ENCODE measurements at regions not wholly inside any gene's neighbourhood (a gene's known extent, or its start where the extent isn't known, plus 50 kb on each side); places are given as distances from the start of the nearest gene placed in this dataset.

DNA sequence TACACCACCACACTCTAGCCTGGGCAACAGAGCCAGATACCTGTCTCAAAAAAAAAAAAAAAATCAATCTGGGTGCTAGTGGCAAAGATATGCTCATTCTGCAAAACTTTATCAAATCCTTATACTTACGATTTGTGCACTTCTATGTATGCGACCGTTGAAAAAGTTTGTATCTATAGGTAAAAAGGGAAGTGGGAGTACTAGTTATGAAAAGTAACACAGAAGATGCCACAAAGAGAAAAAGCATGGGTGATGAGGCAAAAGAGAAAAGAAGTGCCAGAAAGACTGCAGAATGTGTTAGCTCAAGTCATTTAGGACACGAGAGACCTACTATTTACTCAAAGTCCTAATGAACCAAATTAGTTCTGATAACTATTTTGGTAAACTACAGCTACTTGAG, 407.8 kb downstream of the SHQ1 start:
- no peaks in the 10 kb centered on the region for H3K27me3 Mint-ChIP-seq (ENCODE audit: low read depth)
- no peak for DNase-seq (ENCODE audit: low spot score)
- peaks cover 56% of the 10 kb centered on the region for H3K36me3 Mint-ChIP-seq (ENCODE audit: low read depth)
- no peak overlapping the region for H3K4me3 Mint-ChIP-seq
- H3K27ac Mint-ChIP-seq: peak overlapping the region; percentile 44
- H3K4me1 Mint-ChIP-seq (ENCODE audit: low read depth): peaks cover 85% of the 10 kb centered on the region
- no peaks in the 10 kb centered on the region for H3K9me3 Mint-ChIP-seq

- H3K4me3 Mint-ChIP-seq: no peak overlapping the region
- DNase-seq (ENCODE audit: low spot score): no peak
- peaks cover 83% of the 10 kb centered on the region for H3K4me1 Mint-ChIP-seq (ENCODE audit: low read depth)
- H3K27me3 Mint-ChIP-seq (ENCODE audit: low read depth): no peaks in the 10 kb centered on the region
- H3K36me3 Mint-ChIP-seq (ENCODE audit: low read depth): peaks cover 60% of the 10 kb centered on the region
- H3K27ac Mint-ChIP-seq: peak overlapping the region; percentile 15
- no peaks in the 10 kb centered on the region for H3K9me3 Mint-ChIP-seq
These were observed 408.7 kb downstream of the SHQ1 start for GRCh38 chr3:72439321-72440183.

DNA sequence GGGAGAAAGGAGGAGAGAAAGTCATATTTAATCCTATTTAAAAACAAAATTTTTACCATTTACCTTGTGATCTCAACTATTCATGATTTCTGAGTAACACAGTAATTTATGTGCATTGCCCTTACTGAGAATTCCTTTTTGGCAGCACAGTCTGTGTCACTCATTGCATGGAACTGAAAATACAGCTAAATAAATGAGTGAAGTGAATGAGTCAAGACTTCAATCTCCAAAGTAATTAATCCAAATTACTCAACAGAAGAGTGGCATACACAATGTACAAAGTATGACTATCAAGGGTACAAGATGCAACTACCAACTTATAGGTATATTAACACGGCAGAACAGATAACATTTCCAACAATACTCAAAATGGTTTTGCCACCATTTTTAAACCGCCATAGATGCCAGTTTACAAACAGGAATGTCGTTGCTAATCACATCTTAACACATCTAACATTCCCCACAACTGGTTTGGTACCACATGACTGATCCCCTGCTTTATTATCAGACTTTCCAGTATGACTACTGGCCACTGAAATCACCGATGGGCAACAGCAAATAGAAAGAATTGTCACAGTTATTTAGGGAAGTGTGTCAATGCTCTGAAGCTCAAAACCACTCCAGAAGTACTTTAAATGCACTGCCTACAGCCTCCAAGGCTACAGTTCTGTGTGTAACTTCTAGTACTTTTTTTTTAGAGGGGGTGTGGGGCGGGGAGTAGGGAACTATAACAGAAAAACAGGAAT, 410.4 kb downstream of the SHQ1 start:
- no peaks in the 10 kb centered on the region for H3K9me3 Mint-ChIP-seq
- H3K27me3 Mint-ChIP-seq (ENCODE audit: low read depth): no peaks in the 10 kb centered on the region
- peaks cover 82% of the 10 kb centered on the region for H3K4me1 Mint-ChIP-seq (ENCODE audit: low read depth)
- DNase-seq (ENCODE audit: low spot score): no peak
- H3K4me3 Mint-ChIP-seq: peak overlapping the region; percentile 64
- H3K27ac Mint-ChIP-seq: peak overlapping the region; percentile 37
- peaks cover 51% of the 10 kb centered on the region for H3K36me3 Mint-ChIP-seq (ENCODE audit: low read depth)

GRCh38 chr3:72436863-72437592, 411.2 kb downstream of the SHQ1 start:
- H3K4me1 Mint-ChIP-seq (ENCODE audit: low read depth): peaks cover 81% of the 10 kb centered on the region
- H3K36me3 Mint-ChIP-seq (ENCODE audit: low read depth): peaks cover 44% of the 10 kb centered on the region
- no peaks in the 10 kb centered on the region for H3K27me3 Mint-ChIP-seq (ENCODE audit: low read depth)
- H3K27ac Mint-ChIP-seq: peak overlapping the region; percentile 37
- H3K4me3 Mint-ChIP-seq: peak overlapping the region; percentile 64
- DNase-seq (ENCODE audit: low spot score): no peak
- H3K9me3 Mint-ChIP-seq: no peaks in the 10 kb centered on the region

GRCh38 chr3:72434296-72434695, 413.9 kb downstream of the SHQ1 start:
- DNase-seq (ENCODE audit: low spot score): no peak
- H3K27me3 Mint-ChIP-seq (ENCODE audit: low read depth): no peaks in the 10 kb centered on the region
- peak overlapping the region; percentile 38 for H3K27ac Mint-ChIP-seq
- H3K9me3 Mint-ChIP-seq: no peaks in the 10 kb centered on the region
- H3K4me3 Mint-ChIP-seq: no peak overlapping the region
- peaks cover 37% of the 10 kb centered on the region for H3K36me3 Mint-ChIP-seq (ENCODE audit: low read depth)
- peaks cover 71% of the 10 kb centered on the region for H3K4me1 Mint-ChIP-seq (ENCODE audit: low read depth)

- Mint-ChIP-seq H3K36me3 (ENCODE audit: low read depth) (peaks cover 19% of the 10 kb centered on the region), H3K27ac (no peak overlapping the region), H3K9me3 (no peaks in the 10 kb centered on the region), H3K4me3 (no peak overlapping the region), H3K27me3 (ENCODE audit: low read depth) (no peaks in the 10 kb centered on the region), H3K4me1 (ENCODE audit: low read depth) (peaks cover 69% of the 10 kb centered on the region)
- no peak for DNase-seq (ENCODE audit: low spot score)
These were observed 416.0 kb downstream of the SHQ1 start for GRCh38 chr3:72432246-72432645.

GRCh38 chr3:72429589-72430353, 418.5 kb downstream of the SHQ1 start:
- H3K27me3 Mint-ChIP-seq (ENCODE audit: low read depth): no peaks in the 10 kb centered on the region
- no peak for DNase-seq (ENCODE audit: low spot score)
- H3K4me1 Mint-ChIP-seq (ENCODE audit: low read depth): peaks cover 77% of the 10 kb centered on the region
- H3K27ac Mint-ChIP-seq: no peak overlapping the region
- H3K36me3 Mint-ChIP-seq (ENCODE audit: low read depth): peaks cover 18% of the 10 kb centered on the region
- H3K9me3 Mint-ChIP-seq: no peaks in the 10 kb centered on the region
- H3K4me3 Mint-ChIP-seq: no peak overlapping the region

DNA sequence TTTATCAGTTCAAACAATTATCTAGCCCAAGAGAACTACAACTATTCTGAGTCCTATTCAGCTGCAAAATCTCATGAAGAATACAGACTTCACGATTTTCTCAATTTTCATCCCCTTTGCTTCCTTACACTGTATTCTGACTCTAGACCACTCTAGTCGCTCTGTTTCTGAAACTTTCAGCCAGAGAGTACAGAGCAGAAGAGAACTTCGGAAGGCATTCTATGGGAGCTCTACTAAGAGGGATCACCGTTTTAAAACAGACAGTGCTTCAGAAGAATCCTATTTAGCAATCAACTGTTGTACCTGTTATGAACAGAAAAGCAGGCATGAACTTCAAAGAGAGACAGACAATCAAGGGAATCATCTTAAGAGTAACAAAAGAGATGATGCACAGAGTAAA, 419.4 kb downstream of the SHQ1 start:
- H3K36me3 Mint-ChIP-seq (ENCODE audit: low read depth): peaks cover 17% of the 10 kb centered on the region
- no peaks in the 10 kb centered on the region for H3K9me3 Mint-ChIP-seq
- no peak for DNase-seq (ENCODE audit: low spot score)
- peak overlapping the region; percentile 4 for H3K27ac Mint-ChIP-seq
- peaks cover 69% of the 10 kb centered on the region for H3K4me1 Mint-ChIP-seq (ENCODE audit: low read depth)
- no peaks in the 10 kb centered on the region for H3K27me3 Mint-ChIP-seq (ENCODE audit: low read depth)
- H3K4me3 Mint-ChIP-seq: peak overlapping the region; percentile 0

- Mint-ChIP-seq H3K27ac (peak overlapping the region; percentile 87), H3K27me3 (ENCODE audit: low read depth) (no peaks in the 10 kb centered on the region), H3K9me3 (no peaks in the 10 kb centered on the region), H3K4me3 (peak overlapping the region; percentile 66), H3K4me1 (ENCODE audit: low read depth) (peaks cover 60% of the 10 kb centered on the region), H3K36me3 (ENCODE audit: low read depth) (peaks cover 23% of the 10 kb centered on the region)
- no peak for DNase-seq (ENCODE audit: low spot score)
These were observed 420.6 kb downstream of the SHQ1 start for GRCh38 chr3:72427624-72428023.

GRCh38 chr3:72426618-72427397, 421.4 kb downstream of the SHQ1 start:
- Mint-ChIP-seq H3K4me1 (ENCODE audit: low read depth) (peaks cover 60% of the 10 kb centered on the region), H3K36me3 (ENCODE audit: low read depth) (peaks cover 31% of the 10 kb centered on the region), H3K9me3 (peaks cover 8% of the 10 kb centered on the region), H3K27ac (peak overlapping the region; percentile 87), H3K27me3 (ENCODE audit: low read depth) (no peaks in the 10 kb centered on the region), H3K4me3 (peak overlapping the region; percentile 66)
- DNase-seq (ENCODE audit: low spot score): no peak

GRCh38 chr3:72423643-72424042, 424.6 kb downstream of the SHQ1 start:
- no peak for DNase-seq (ENCODE audit: low spot score)
- Mint-ChIP-seq H3K27ac (no peak overlapping the region), H3K27me3 (ENCODE audit: low read depth) (no peaks in the 10 kb centered on the region), H3K36me3 (ENCODE audit: low read depth) (peaks cover 47% of the 10 kb centered on the region), H3K4me3 (no peak overlapping the region), H3K9me3 (peaks cover 10% of the 10 kb centered on the region), H3K4me1 (ENCODE audit: low read depth) (peaks cover 57% of the 10 kb centered on the region)

DNA sequence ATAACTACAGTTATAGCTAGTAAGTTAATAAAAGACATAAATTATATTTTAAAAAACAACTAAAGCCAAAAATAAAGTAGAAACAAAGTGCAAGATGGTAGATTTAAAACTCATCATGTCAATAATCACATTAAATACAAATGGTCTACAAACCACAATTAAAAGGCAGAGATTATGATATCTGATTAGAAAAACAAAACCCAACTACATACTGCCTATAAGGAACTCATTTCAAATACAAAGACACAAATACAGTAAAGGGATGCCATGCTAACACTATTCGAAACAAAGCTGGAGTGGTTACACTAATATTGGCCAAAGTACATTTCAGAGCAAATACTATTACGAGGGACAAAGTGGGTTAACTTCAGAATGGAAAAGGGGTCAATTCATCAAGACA, 426.5 kb downstream of the SHQ1 start:
- H3K27me3 Mint-ChIP-seq (ENCODE audit: low read depth): no peaks in the 10 kb centered on the region
- peaks cover 46% of the 10 kb centered on the region for H3K36me3 Mint-ChIP-seq (ENCODE audit: low read depth)
- no peak overlapping the region for H3K4me3 Mint-ChIP-seq

GRCh38 chr3:72421126-72421525, 427.1 kb downstream of the SHQ1 start:
- Mint-ChIP-seq H3K4me3 (no peak overlapping the region), H3K9me3 (peaks cover 10% of the 10 kb centered on the region), H3K27me3 (ENCODE audit: low read depth) (no peaks in the 10 kb centered on the region), H3K36me3 (ENCODE audit: low read depth) (peaks cover 42% of the 10 kb centered on the region), H3K27ac (no peak overlapping the region), H3K4me1 (ENCODE audit: low read depth) (peaks cover 44% of the 10 kb centered on the region)
- DNase-seq (ENCODE audit: low spot score): no peak

More for the DNA sequence above, 426.5 kb downstream of the SHQ1 start:
- no peak for DNase-seq (ENCODE audit: low spot score)
- H3K27ac Mint-ChIP-seq: no peak overlapping the region
- H3K4me1 Mint-ChIP-seq (ENCODE audit: low read depth): peaks cover 50% of the 10 kb centered on the region
- H3K9me3 Mint-ChIP-seq: peaks cover 10% of the 10 kb centered on the region
